HG03457 (cell line): ENCODE measurements at regions not wholly inside any gene's neighbourhood (a gene's known extent, or its start where the extent isn't known, plus 50 kb on each side); places are given as distances from the start of the nearest gene placed in this dataset.

Experiments
- ATAC-seq: cut with Tn5 transposase; IDR thresholded peaks from one replicate; pipeline ENCODE4 v1.9.1; 2021; ENCODE audit warnings: moderate number of reproducible peaks; ENCODE audit not compliant: unreplicated experiment

DNA sequence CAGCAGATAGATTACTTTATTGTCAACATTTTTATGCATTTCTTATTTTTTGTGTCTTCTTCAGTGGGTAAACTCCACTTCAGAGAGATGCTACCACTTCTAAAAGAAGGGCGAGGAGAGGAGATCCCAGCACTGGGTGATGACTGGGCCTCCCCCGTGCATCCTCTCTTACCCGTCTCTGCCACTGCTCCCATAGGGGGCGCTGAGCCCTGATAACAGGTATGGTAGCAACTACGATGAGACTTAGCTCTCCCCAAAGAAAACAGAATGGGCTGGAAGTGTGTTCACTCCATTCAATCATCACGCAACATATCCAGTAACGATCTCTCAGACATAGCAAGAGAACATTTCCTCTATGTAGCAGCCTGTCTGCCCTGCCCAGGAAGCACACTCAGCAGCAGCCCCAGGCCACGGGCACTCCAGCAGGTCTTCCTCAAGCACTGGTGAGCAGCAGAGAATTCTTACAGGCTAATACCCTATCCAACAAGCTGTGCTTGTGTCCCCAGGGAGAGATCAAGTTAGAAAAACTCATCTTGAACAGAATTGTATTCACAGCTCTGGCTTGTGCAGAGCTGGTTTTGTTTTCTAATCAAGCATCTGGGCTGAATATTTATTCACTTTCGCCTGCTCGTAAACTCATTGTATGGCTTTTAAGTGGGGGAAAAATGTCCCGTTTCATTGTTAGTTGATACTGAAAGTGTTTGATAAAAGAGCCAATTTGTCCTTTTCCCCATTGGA, 533.1 kb upstream of the CDH4 start:
- ATAC-seq, result no peak

DNA sequence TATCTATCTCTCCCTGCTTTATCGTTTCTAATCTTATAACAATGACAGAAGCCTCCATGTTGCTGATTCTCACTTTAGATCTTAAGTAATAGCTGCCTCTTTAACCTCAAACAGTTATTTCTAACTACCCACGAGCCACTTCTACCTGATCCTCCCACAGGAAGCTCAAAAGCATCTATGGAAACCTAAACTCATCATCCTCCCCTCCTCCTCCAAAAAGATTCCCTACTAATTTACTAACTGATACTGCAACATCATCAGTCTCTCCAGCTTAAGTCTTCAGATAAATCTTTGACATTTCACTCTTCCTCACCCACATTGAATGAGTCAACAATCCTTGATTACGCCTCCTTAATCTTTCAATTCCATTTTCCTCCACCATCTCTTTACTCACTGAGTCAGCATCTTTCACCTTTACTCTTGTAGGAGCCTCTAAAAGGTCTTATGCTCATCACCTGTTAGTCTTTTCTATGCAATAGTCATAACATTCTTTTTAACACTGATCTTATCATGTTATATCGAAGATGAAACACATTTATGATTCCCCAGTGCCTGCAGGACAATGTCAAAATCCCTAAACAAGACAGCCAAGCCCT, 526.7 kb upstream of the CDH4 start:
- no peak for ATAC-seq

GRCh38 chr20:60727425-60727824, 524.6 kb upstream of the CDH4 start:
- ATAC-seq, result no peak

- ATAC-seq, result no peak
Measured at GRCh38 chr20:60728705-60729104, 523.4 kb upstream of the CDH4 start.

DNA sequence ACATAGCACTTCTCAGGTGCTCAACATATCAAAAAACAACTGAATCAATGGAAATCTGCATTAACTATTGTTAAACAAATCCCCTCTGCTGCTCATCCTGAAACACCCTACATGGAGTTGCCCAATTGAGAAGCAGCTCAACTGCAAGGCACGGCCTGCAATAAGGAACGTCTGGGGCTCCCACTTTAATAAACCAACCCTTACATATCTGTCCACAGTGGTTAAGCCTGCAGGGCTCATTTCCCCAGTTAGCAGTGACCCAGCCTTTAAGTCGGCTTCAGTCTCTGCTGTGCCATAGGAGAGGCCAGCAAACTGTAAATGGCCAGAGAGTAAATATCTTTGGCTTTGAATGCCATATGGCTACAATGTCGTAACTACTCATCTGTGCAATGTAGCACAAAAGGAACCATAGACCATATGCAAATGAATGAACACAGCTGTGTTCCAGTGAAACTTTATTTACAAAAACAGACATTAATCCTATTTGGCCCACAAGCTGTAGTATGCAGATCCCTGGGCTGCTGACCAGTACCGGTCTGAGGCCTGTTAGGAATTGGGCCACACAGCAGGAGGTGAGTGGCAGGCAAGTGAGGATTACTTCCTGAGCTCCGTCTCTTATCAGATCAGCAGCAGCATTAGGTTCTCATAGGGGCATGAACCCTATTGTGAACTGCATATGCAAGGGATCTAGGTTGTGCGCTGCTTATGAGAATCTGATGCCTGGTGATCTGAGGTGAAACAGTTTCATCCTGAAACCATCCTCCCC, 522.7 kb upstream of the CDH4 start:
- ATAC-seq, result no peak

DNA sequence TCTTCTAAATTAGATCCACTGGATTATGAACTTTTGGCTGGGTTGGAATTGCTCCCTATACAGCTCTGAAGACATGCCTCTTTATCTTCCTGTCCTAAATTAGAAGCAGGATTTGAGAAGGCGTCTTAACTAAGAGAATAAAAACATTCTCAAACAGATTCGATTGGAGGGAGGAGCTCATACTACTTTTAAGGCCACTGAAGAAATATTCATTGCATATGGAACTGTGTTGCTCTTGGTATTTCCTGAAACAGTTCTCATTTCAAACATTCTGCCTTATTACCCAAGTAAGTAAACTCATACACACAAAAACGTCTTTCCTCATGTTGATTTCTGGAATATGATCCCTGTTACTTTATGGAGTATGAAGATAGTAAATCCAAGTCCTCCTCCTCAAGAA, 519.7 kb upstream of the CDH4 start:
- no peak for ATAC-seq

- ATAC-seq, result no peak
Measured at GRCh38 chr20:60748086-60748485, 504.0 kb upstream of the CDH4 start.

DNA sequence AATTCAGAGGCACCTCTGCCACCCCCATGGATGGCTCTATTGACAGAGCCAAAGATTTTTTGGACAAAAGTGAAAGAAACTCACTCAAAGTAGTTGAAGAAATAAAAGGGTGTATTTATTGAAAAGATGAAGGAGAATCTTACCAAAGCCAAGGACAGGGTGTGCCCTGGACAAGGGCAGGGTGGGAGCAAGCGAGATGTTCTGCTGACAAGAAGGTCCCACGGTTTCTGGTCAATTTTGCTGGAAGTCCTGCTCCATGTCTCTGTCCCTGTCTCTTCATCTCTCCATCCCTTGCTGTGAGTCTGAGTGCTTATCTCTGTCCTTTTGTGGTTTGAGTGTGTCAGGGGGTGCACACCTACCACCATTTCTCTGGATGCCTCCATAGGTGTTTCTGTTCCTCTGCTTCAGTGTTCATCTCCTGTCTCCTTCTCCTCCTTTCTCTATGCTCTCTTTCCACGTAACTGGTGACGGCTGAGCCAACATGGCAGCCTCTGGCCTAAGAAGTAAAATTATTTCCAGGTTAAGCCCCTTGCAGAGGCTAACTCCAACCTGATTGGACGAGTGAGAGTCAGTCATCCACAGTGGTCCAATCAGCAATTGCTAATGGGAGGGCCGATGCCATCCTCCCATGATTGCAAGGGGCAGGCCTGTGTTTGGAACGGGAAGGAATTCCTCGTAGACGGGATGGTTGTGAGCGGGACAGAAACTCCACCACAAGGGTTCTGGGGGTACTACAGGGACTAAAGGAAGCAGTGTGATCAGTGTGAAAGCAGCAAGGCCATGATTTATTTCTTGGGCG, 502.1 kb upstream of the CDH4 start:
- no peak for ATAC-seq

GRCh38 chr20:60750909-60751308, 501.2 kb upstream of the CDH4 start:
- no peak for ATAC-seq

DNA sequence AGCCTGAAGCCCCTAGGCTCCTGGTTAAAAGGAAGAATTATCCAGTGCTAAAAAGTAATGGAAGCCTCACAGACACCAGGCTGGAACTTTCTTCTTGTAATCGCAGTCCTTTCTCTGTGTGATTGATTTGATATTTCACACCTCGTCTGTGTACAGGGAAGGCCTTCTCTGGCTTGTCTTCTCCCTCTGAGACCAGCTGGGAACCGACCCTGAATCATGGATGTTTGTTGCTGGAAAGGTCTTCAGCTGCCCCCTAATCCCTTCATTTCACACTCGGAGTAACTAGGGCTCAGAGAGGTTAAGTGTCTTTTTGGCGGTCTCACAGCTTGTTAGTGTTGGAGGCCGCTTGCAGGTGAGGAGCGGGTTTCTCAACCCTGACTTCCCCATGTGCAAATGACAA, 500.2 kb upstream of the CDH4 start:
- no peak for ATAC-seq

DNA sequence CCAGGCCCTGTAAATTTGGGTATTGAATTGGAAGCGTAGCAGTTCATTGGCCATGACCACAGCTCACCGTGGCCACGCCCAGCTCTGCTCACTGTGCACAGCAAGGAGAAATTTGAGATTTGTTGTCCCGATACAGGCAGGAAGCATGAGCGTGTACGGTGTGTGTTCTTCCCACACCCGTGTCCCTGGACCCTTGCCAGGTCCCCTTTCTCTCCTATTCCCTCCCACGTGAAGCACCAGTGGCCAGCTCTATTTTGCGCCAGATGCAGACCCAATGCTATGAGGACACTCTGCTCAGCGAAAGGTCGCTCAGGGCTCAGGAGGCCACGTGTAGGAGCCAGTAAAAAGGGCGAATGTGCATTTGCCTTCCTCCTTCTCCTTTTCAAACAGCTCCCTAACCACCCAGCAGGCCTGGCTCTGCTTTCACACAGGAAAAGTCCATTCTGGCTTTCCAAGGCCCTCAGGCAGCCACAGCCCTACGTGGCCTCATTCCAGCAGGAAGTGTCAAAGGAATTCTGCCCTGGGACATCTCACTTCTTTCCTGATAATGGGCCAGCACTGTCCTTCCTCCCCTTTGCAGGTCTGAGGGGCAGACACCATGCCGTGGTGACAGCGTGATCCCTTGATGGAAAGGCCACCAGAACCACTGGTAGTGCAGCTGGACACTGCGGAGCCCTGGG, 499.2 kb upstream of the CDH4 start:
- ATAC-seq, result no peak

GRCh38 chr20:60754856-60755255, 497.2 kb upstream of the CDH4 start:
- no peak for ATAC-seq

- ATAC-seq, result no peak
Measured at GRCh38 chr20:60759651-60760050, 492.4 kb upstream of the CDH4 start.

GRCh38 chr20:60760256-60761000, 491.6 kb upstream of the CDH4 start:
- no peak for ATAC-seq

DNA sequence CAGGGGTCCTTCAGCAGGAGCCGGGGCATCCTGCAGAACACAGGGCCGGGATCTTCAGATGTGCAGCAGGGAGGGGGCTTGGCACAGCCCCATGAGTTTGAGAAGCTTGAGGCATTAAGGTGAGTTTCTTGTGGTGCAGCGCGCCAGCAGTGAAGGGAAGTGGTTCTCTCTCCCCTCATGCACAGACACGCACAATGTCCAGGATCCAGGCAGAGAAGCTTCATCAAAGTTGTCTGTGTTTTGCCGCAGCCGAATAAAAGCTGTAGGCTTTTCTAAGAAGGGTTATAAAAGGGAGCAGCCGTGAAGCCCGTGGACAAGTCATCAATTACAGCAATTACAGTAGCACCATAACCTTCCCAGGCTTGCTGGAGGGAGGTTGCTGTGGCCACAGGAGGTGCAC, 491.0 kb upstream of the CDH4 start:
- no peak for ATAC-seq

DNA sequence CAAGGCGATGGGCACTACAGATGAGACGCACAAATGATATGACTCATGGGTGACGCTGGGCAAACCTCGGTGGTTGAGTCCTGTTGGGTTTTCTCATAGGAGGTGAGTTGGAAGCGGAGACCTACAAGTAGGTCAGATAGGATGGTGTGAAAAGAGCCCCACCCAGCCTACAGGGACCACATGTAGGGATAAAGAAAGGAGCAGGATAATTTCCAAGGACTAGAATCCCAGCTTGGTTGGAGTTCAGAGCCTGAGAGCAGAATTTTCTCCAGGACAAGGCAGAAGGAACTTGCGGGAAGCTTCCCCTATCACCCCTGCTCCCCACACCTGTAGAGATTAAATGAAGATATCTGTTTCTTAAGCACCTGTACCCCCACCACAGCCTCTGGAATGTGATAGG, 489.7 kb upstream of the CDH4 start:
- no peak for ATAC-seq

GRCh38 chr20:60764328-60764727, 487.7 kb upstream of the CDH4 start:
- no peak for ATAC-seq

DNA sequence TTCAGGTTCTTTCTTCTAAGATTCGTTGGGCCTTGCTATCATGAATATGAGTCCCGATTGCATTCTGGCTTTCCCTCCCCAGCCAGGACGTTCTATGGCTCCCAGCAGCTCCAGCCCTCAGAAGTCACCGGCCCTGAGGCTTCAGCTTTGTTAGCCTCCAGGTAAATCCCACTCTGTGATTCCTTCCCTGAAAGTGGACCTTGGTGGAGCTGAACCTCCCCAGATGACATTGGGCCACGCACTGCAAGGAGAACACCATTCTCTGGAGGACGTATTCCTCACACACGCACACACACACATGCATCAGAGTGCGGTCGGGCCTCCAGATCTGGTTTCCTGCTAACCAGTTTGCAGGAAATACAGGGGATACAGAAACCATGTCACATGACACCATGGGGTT, 487.3 kb upstream of the CDH4 start:
- ATAC-seq, result no peak

GRCh38 chr20:60765821-60766403, 486.1 kb upstream of the CDH4 start:
- ATAC-seq, result no peak

- no peak for ATAC-seq
Measured at GRCh38 chr20:60768216-60768615, 483.8 kb upstream of the CDH4 start.
